BJ (cell line): ENCODE measurements at regions not wholly inside any gene's neighbourhood (a gene's known extent, or its start where the extent isn't known, plus 50 kb on each side); places are given as distances from the start of the nearest gene placed in this dataset.

Experiments
- CTCF ChIA-PET: fragments of 350-600 bp; formaldehyde crosslinking; extraction: SDS; loops from one replicate; lab custom pipeline; 2021; ENCODE audit warnings: antibody characterized with exemption, inconsistent platforms; lab: Yijun Ruan, JAX
- POLR2A ChIA-PET: fragments of 300-600 bp; sonication (Branson Sonifier 250); formaldehyde crosslinking; extraction: SDS; loops from one replicate; lab custom pipeline; 2021; ENCODE audit warnings: antibody characterized with exemption; lab: Charles Lee
- DNase-seq: peaks from one replicate; pipeline ENCODE4 v3.0.0-alpha.2; 2011; ENCODE audit warnings: low read depth
- H3K27me3 ChIP-seq: 2 replicates; pipeline ENCODE4 v1.6.0; 2011; ENCODE audit warnings: low read length; ENCODE audit not compliant: control insufficient read depth, insufficient read depth
- H3K36me3 ChIP-seq: 2 replicates; pipeline ENCODE4 v1.5.1; 2011; ENCODE audit warnings: low read length; ENCODE audit not compliant: control insufficient read depth, insufficient read depth
- H3K4me3 ChIP-seq: 2 replicates; pipeline ENCODE4 v1.5.1; 2011; ENCODE audit warnings: low read depth, mild to moderate bottlenecking, control low read depth, low read length
- TF ChIP-seq, protein P1 (sequence below): IDR thresholded peaks from 2 replicates; pipeline ENCODE4 v1.5.1; 2011; ENCODE audit warnings: low read depth, mild to moderate bottlenecking, control low read depth, inconsistent platforms, low read length, moderate library complexity; ENCODE audit not compliant: insufficient read depth

DNA sequence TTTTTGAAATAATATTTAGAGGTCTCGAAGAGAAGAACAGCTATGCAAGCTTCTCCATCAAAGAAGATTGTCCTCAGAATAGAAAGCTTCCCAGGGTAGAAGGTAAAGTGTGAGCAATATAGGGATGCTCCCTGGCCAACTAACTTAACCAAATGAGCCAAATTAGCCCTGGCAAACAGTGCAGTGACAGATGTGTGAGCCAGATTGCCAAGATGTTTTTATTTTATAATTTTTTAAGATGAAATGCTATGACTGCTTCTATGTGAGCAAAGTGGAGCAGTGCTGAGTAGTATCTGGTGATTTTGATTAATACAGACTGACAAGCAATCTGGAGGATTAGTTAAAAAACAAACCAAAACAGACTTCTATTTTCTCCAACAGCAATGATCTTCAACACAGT, 202.1 kb downstream of the NOVA1 start:
- ChIA-PET POLR2A (no interaction called here), CTCF (no interaction called here)
- DNase-seq = no peak
- TF ChIP-seq, protein P1, sequence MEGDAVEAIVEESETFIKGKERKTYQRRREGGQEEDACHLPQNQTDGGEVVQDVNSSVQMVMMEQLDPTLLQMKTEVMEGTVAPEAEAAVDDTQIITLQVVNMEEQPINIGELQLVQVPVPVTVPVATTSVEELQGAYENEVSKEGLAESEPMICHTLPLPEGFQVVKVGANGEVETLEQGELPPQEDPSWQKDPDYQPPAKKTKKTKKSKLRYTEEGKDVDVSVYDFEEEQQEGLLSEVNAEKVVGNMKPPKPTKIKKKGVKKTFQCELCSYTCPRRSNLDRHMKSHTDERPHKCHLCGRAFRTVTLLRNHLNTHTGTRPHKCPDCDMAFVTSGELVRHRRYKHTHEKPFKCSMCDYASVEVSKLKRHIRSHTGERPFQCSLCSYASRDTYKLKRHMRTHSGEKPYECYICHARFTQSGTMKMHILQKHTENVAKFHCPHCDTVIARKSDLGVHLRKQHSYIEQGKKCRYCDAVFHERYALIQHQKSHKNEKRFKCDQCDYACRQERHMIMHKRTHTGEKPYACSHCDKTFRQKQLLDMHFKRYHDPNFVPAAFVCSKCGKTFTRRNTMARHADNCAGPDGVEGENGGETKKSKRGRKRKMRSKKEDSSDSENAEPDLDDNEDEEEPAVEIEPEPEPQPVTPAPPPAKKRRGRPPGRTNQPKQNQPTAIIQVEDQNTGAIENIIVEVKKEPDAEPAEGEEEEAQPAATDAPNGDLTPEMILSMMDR = no peak
- H3K27me3 ChIP-seq = no peaks in the 10 kb centered on the region
- no peaks in the 10 kb centered on the region for H3K36me3 ChIP-seq
- H3K4me3 ChIP-seq = no peak overlapping the region

DNA sequence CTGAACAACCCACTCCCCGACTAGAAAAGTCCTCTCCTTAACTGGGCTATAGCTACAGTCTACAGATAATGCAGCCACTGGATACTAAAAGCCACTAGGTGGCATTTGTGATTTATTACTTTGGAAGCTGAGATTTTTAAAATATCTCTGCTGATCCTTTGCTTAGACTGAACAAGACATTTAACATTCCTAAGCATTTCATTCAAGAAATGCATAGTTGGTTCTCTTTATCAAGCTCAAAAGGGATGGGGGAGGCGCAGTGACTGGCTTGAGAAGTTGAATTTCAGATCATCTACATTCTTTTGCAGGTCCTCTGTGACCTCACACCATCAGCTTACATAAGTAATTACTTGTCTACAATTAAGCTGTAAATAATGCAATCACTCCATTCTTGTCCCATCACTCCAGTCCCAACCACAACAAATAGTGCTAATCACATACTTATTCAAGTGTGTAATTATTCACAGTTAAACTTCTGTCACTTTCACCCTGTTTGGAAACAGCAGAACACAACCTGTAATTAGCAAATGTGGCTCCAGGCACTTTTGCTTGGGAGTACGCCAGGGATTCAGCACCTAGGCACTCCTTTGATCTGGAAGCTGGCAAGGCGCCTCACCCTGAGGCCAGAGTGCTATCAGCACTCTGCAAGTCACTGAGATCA, 203.6 kb downstream of the NOVA1 start:
- Histone ChIP-seq H3K27me3 (no peaks in the 10 kb centered on the region), H3K36me3 (no peaks in the 10 kb centered on the region), H3K4me3 (no peak overlapping the region)
- TF ChIP-seq, protein P1 = no peak
- no peak for DNase-seq
- CTCF ChIA-PET = no interaction called here
- POLR2A ChIA-PET = no interaction called here

DNA sequence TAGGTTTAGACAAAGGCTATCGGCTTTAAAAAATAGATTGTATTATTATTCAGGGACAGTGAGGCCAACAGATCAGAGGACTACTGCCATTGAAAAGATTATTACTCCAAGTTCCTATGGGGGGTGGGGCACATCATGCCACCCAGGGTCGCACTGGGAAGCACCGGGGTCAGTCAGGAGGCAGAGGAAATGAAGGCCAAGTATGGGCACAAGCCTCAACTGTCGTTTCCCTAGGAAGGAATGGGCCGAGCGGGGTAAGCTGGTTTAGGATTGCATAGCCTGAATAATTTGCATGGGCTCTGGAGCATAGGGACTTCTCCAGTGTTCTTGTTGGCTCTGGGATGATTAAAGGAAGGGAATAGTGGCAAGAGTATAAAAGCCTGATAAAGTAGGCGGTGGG, 205.3 kb downstream of the NOVA1 start:
- Histone ChIP-seq H3K4me3 (no peak overlapping the region), H3K36me3 (no peaks in the 10 kb centered on the region), H3K27me3 (no peaks in the 10 kb centered on the region)
- TF ChIP-seq, protein P1 = no peak
- ChIA-PET POLR2A (no interaction called here), CTCF (no interaction called here)
- DNase-seq = no peak

DNA sequence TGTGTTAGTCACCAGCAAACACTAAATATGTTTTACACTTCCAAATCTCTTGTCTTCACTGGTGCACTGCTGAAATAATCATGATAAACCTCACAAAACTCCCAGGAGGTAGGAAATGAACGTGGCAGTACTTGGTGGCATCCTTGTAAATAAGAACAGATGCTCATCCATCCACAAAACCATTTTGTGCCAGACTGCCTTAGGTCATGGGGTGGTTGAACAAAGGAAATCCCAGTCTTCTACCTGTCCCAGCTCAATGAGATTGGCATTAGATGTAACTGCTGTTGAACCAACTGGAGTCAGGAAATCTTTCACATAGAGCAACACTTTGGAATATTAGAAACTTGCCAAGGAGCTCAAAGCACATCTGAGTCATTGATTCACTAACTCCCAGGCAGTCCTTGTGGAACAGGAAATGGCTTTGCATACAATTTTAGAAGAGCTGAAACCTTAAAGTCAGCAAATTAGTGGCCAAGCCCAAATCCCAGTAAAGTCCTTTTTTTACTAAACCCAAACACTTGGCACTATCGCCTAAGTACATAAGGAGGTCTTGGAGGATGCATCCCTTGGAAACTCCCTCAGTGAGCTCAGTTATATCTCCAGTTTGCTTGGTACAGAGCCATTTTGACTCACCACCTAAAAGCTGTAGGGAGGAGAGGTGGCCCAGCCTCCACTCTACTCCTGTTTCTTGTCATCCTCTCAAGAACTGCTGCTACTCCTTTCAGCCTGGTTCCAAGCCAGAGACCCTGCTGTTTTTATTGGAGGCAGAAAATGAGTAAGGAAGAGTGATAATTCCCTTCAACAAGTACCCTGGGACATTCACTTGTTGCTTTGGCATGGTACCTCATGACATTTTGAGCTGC, 208.0 kb downstream of the NOVA1 start:
- TF ChIP-seq, protein P1 = no peak
- Histone ChIP-seq H3K36me3 (no peaks in the 10 kb centered on the region), H3K27me3 (no peaks in the 10 kb centered on the region), H3K4me3 (no peak overlapping the region)
- ChIA-PET POLR2A (no interaction called here), CTCF (no interaction called here)
- DNase-seq = no peak

DNA sequence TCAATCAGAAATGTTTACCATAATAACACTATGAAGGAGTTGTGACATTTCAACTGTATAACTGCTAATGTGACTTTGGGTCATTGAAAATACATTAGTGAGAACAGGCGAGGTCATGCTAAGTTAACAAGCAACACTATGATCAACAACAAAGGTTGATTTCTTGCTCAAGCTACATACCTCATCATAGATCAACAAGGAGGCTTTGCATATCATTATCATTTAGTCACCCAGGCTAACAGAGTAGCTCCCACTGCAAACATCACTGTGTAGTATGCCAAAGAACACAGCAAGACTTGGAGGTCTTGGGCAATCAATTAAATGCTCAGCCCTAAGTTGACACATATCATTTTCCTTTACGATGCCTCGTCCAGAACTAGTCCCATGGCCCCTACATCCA, 212.5 kb downstream of the NOVA1 start:
- POLR2A ChIA-PET = no interaction called here
- CTCF ChIA-PET = no interaction called here
- H3K36me3 ChIP-seq = no peaks in the 10 kb centered on the region
- H3K27me3 ChIP-seq = no peaks in the 10 kb centered on the region
- TF ChIP-seq, protein P1 = no peak
- H3K4me3 ChIP-seq = no peak overlapping the region
- DNase-seq = no peak
